K562 (cell line): ENCODE measurements at regions not wholly inside any gene's neighbourhood (a gene's known extent, or its start where the extent isn't known, plus 50 kb on each side); places are given as distances from the start of the nearest gene placed in this dataset.

Experiments used
- ATF1 ChIP-seq, 2 experiments: fragments of 450-650 bp in 1 of 2; IDR thresholded peaks; 2 replicates each; pipeline ENCODE4 v1.6.1; 2016; ENCODE audit warnings: missing compliant biosample characterization in 1 of 2, missing genetic modification characterization in 1 of 2
- BRF1 ChIP-seq: IDR thresholded peaks from 3 replicates; pipeline ENCODE4 v1.6.1; 2011; ENCODE audit warnings: borderline replicate concordance, mild to moderate bottlenecking; ENCODE audit not compliant: insufficient read length; ENCODE audit errors: extremely low read depth
- CBX1 ChIP-seq: sonication (generic); IDR thresholded peaks from 2 replicates; pipeline ENCODE4 v1.6.1; 2016; ENCODE audit warnings: antibody characterized with exemption, low read depth, mild to moderate bottlenecking
- CHD2 ChIP-seq: IDR thresholded peaks from 2 replicates; pipeline ENCODE4 v1.6.1; 2011; ENCODE audit warnings: low read depth, low read length
- EZH2 ChIP-seq: IDR thresholded peaks from 2 replicates; pipeline ENCODE4 v1.6.1; 2012; ENCODE audit warnings: low read depth, mild to moderate bottlenecking, inconsistent platforms, low read length, borderline replicate concordance
- NRF1 ChIP-seq, 2 experiments: fragments of 450-650 bp; IDR thresholded peaks in 1 of 2; conservative IDR thresholded peaks in 1 of 2; 2 replicates each; pipeline ENCODE4 v1.6.1; 2014; ENCODE audit warnings: mild to moderate bottlenecking in 2 of 2
- POLR2A ChIP-seq: fragments of 450-650 bp; conservative IDR thresholded peaks from 2 replicates; pipeline ENCODE4 v1.6.1; 2016
- RCOR1 ChIP-seq, 2 experiments: IDR thresholded peaks; 2 replicates each; pipeline ENCODE4 v1.6.1; 2012; ENCODE audit warnings: low read depth in 2 of 2, low read length in 2 of 2, borderline replicate concordance in 1 of 2, improper control_type of control experiment in 1 of 2
- TAF7 ChIP-seq: fragments of 450-650 bp; IDR thresholded peaks from 2 replicates; pipeline ENCODE4 v1.6.1; 2016; ENCODE audit warnings: missing genetic modification characterization, missing compliant biosample characterization
- TARDBP ChIP-seq: fragments of 450-650 bp; IDR thresholded peaks from 2 replicates; pipeline ENCODE4 v1.6.1; 2016
- TSHZ1 ChIP-seq: fragments of 250-450 bp; sonication (Bioruptor Pico); IDR thresholded peaks from 2 replicates; pipeline ENCODE4 v1.4.0; 2020; ENCODE audit warnings: mild to moderate bottlenecking, moderate library complexity
- ZKSCAN1 ChIP-seq: fragments of 150-350 bp; IDR thresholded peaks from 2 replicates; pipeline ENCODE4 v1.6.1; 2016; ENCODE audit warnings: low read depth, low read length

GRCh38 chr4:33696041-33696440 lies 2548.3 kb downstream of the ARAP2 start:
- TF ChIP-seq BRF1 (no peak), TARDBP (no peak), CBX1 (no peak), CHD2 (no peak), NRF1 (conservative IDR thresholded peaks at IDR 0.05 in 1 of 2, IDR thresholded peaks at IDR 0.05 in 1 of 2) (no peak), ATF1 (CRISPR knock-in tag; IDR thresholded peaks at IDR 0.05) (no peak), ATF1 (tag; IDR thresholded peaks at IDR 0.05) (no peak), TSHZ1 (CRISPR knock-in tag) (no peak), TAF7 (tag) (no peak), POLR2A (no peak), RCOR1 (IDR thresholded peaks at IDR 0.05; ENCODE audit: borderline replicate concordance in 1 of 2, low read depth in 2 of 2, low read length in 2 of 2) (no peak), ZKSCAN1 (no peak), EZH2 (no peak)
